GM18868 (cell line): ENCODE measurements at regions not wholly inside any gene's neighbourhood (a gene's known extent, or its start where the extent isn't known, plus 50 kb on each side); places are given as distances from the start of the nearest gene placed in this dataset.

ENCODE experiments used
- ATAC-seq: cut with Tn5 transposase; IDR thresholded peaks from one replicate; pipeline ENCODE4 v1.9.1; 2021; ENCODE audit warnings: mild to moderate bottlenecking, moderate library complexity; ENCODE audit not compliant: unreplicated experiment

DNA sequence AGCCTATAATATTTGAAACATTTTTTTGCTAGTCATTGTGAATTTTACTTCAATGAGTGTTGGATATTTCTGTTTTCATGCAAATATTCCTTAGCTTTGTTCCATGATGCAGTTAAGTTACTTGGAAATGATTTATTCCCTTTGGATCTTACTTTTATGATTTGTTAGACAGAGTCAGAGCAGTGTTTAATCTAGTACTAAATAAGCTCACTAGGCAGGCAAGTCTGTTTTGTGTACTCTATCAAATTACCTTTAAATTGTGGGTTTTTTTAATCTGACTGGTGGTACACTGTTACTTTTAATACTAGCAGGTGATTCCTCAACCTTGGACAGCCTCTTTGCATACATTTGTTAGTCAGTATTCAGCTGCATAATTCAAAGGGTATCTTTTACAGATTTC, 173.3 kb upstream of the MBNL1 start:
- ATAC-seq: no peak

DNA sequence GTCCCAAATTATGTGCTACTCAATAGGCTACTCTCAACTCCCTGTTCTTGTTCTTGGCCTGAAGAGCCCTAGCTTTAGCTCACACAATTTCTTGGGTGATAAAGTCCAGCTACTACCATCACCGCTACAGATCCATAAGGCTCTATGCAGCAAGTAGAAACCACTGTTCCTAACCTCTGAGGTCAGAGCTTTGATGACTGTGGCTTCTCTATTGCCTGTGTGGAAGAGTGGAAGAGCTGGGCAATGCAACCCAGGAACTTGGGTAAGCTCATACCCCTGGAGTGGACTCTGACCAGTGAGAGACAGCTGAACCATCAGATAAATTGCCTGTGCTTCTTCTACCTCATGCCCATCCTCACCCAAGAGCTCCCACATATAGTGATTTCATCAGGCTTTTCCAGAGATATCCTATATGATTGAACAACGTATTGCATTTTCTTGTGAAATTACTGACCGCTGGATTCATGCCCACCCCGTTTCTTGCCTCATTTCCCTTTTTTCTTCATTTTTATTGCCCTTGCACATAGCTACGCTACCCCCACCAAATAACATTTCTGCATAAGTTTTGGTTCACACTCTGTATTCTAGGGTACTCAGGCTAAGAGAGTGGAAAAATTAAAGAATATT, 172.3 kb upstream of the MBNL1 start:
- ATAC-seq: no peak

DNA sequence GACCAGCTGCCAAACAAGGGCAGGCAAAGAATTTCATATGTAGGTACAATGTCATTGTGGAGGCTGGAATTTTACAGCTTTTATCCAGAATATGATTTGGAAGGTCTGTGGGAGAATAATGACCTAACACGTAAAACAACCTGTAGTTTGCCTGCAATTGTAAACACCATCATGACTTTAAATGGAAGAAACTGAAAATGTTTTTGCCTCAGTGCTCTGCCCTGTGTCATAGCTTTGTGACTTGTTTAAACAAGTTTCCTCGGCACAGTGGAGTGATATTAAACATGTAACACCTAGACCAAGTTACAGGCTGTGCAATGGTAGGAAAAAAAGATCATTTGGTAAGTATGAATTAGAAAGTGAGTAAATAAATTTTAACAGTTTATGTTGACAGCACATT, 171.6 kb upstream of the MBNL1 start:
- no peak for ATAC-seq

DNA sequence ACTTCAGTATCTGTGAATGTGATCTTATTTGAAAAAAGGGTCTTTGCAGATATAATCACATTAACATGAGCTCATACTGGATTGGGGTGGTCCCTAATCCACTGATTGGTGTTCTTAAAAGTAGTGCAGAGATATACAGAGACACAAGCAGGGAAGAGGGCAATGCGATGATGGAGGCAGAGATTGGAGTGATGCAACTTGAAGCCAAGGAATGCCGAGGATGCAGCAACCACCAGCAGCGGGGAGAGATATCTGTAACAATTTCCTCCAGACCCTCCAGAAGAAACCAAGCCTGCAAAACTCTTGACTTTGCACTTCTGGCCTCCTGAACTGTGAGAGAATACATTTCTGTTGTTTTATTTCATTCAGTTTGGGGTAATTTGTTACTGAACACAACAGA, 171.0 kb upstream of the MBNL1 start:
- ATAC-seq: no peak

DNA sequence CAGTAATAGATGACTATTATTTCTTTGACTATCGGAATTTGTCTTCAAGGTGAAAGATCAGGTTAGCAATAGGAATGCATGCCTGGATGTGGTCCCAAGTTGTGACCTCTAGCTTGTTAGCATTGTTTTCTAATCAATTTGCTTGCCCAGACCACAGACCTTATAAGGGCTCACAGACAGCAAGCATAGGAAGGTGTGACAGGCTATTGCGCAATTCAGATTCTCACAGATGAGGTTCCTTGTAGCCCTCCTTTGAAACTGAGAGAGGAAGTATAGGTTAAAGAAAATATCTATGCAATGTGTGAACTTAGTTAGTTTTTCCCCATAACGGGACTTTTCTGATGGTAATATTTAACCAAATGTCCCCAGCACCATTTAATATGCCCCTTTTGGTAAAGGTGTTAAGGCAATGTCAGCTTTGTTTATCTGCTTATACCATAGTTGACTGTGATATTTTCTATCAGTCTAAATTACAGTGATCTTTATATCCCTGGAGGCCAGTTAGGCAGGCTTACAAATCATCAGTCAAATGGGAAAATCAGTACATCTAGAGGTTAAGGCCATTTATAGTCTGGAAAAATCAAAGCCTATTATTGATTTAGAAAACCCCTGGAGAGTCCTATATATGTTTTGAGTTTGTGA, 168.1 kb upstream of the MBNL1 start:
- peak; percentile 94 for ATAC-seq

DNA sequence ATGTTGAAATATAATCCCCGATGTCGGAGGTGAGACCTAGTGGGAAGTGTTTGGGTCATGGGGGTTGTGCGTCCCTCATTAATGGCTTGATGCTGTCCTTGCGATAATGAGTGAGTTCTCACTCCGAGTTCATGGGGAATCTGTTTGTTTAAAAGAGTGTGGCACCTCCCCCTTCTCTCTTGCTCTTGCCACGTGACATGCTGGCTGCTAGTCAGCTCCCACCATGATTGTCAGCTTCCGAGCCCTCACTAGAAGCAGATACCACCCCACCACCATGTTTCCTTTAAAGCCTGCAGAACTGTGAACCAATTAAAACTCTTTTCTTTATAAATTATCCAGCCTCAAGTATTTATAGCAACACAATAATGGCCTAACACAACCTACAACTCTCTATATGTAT, 166.3 kb upstream of the MBNL1 start:
- no peak for ATAC-seq

DNA sequence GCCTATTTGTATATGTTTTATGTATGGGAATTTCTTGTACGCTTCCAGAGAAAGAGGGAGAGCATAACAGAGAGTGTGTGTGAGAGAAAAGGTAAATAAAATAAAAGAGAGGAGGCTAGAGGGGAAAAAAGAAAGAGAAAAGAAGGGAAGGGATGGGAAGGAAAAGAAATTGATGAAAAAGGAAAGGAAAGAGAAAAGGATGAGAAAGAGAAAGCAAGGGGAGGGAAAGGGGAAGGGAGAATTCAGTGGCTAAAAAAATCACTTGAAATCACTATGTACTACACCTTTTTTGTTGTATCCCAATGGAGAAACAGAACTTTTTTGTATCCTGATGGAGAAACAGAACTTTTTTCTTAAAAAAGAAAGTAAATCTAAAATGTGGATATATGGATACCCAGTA, 165.5 kb upstream of the MBNL1 start:
- no peak for ATAC-seq

DNA sequence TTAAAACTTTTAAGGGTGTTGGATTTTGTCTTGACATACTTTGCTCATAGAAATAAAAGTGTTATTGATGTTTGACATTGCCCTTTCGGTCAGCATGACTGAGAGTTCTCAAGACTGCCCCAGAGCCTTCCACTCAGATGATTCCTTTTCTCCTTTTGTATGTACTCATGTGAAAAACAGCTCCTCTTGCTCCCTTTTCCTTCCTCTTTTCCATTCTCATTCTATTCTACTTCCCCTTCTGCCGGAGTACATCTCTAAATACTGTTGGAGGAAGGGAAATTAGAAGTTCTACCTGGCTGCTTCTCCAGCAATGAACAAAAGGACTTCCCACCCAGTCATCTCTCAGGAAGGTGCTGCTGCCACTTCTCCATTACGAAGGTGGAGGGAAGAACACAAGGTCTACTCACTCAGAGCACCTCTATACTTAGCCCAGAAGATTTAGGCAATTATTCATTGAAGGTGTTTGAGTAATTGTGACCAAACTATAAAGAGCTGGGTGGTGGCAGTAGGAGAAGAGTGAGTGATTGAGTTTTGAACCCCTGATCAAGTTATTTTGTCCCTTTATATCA, 163.8 kb upstream of the MBNL1 start:
- no peak for ATAC-seq

DNA sequence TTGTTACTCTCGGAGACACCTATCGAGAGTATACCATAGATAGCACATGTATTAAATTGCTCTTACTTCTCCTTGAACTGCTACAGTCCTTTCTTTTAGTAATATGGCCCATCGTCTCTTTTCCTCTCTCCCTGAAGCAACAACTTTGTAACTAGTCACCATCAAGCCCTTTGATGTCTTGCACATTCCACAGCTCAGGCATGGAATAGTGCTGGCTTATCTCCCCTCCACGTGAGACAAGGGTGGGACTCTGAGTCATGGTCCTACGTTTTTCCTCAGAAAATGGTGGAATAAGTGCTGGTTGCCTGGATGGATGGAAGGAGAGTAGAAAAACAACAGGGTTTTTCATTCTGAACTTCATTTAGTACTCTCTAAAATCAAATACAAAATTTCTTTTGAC, 163.3 kb upstream of the MBNL1 start:
- no peak for ATAC-seq

DNA sequence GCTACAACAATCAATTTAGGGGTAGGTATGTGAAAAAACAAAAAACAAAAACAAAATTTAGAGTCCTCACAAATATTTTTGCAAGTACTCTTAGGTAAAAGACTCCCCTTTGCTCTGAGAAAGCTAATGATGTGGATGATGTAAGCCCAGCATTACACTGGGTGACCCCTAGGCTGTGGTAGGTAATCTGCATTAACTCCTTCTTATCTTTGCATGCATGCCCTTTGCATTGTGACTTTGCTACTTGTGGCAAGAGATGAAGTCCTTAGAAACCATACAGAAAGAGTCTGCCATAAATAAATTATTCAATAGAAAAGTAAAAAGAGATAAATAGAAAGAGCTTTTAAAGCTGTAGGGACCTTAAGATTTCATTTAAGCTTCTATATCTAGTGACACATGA, 159.7 kb upstream of the MBNL1 start:
- no peak for ATAC-seq

DNA sequence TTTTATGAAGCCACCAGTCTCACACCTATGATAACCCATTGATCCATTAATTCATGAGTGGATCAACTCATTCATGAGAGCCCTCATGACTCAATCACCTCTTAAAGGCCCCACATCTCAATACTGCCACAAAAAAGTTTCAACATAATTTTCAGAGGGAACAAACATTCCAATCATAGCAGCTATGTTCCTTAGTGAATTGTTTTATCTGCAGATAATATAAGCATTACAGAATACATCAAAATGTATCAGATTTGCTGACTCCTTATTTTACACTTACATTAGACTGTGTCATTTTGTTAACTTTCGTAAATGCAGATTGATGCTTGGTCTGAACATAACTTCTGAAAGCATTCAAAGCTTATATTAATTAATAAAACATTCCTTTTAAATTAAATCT, 155.3 kb upstream of the MBNL1 start:
- no peak for ATAC-seq

DNA sequence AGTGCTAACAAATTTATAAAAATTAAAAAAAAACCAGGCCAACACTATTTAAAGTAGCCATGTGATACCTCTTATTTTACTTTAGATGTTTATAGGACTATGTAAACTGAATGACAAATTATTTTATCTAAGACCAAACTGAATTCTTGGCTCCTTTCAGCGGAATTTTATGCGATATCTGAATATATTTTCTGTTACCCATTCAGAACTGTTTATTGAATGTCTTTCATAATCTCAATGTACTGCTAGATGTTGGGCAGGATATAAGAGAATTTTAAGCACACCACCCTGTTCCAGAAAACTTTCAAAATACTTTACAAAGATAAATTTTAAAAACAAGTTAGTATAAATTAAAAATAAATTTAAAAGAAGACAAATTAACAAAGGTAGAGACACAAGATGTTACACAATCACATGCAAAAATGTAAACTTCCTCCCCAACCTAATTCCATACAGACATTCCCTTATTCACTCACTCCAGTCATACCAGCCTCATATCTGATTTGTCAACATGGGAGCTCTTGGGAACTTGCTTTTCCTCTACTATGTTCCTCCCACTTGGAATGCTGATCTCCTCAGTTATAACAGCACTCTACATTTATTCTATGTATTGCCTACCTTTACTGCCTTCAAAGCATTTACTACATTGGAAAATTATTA, 154.6 kb upstream of the MBNL1 start:
- ATAC-seq: no peak

DNA sequence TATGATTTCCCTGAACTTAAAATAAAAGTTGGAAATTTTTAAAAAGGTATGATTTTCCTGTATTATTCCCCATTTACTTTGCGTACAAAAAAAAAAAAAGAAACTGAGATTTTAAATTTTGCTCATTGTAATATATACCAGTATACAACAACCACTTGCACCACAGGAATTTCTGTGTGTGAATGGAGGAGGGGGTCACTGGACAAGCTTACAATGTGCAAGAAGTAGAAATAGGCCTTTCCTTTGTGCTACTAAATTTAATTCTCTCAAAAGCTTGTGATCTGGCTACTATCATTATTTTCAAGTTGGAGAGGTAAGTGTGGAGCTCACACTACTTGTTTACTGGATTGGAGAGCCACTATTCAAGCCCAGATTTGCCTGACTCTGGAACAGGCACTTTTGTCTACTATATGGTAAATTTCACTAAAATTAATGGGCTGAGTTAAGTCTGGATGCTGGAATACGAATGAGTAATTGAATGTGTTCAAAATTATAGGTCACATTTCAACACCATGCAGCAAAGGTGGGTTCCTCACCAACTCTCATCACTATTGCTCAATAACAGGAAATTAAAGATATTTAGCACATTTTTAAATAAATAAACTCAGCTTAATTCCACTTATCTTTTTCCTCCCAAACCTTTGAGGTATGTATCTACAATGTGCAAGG, 148.0 kb upstream of the MBNL1 start:
- no peak for ATAC-seq

DNA sequence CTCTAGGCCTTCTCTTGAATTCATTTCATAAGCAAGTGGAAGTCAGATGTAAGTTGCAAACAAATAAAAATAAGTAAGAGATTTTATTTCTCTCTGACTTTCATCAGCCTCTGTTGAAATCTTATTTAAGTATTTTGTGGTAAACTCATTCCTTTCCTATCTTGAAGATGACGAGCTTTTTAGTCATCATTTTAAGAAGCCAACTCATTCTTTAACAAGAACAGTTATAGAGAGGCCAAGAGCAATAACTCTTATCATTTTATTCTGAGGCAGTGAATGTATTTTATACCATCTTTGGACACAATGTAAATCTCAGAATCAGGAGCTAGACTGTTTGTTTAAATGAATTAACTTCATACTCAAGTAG, 147.5 kb upstream of the MBNL1 start:
- no peak for ATAC-seq

DNA sequence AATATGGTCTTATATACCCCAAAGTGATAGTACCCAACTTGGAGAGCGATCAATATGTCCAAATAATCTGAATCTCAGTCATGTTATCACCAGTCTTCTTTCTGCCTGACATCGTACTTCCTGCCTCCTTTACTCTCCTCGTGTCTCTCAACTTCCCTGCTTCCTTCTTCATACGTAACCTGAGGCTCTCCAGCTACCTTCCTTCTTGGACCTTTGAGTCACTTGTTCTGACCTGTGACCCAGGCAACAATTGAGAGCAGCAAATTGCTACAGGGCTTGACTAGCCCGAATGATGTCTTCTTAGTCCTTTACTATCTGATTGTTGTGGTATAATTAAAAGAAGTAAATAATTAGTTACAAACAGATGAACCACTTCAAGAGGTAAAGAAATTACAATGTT, 145.9 kb upstream of the MBNL1 start:
- no peak for ATAC-seq

DNA sequence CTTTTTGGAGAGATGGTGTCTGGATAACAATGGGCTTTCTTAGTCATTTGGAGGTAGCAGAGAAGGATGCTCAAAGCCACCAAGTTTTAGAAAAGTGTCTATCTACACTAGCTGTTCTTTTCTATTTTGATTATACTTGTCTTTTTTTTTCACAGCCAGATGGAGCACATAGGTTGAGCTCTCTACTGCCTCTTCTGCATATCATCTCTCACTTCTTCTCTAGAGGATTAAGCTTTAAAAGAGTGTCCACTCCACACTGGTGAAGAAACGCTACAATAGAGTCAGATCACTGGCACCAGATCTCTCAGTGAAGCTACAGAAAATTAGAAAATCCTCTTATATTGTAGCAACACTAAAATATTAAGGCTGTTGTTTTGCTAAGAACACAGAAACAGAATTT, 145.3 kb upstream of the MBNL1 start:
- ATAC-seq: no peak

DNA sequence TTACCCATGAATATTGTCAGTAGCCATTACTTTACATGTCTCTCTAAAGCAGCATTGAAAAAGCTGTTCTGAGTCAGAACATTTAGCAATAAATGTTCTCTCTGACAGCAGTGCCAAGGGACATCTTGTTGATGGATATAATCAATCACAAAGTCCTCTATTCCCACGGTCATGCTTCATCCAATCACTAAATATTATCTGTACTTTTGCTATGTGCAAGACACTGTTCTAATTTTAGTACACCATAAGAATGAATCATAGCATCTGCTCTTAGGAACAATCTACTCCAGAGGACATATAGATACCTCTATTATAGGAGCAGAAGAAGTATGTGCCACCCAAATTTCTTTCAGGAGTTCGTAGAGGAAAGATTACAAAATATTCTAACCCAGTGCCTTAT, 142.5 kb upstream of the MBNL1 start:
- no peak for ATAC-seq

DNA sequence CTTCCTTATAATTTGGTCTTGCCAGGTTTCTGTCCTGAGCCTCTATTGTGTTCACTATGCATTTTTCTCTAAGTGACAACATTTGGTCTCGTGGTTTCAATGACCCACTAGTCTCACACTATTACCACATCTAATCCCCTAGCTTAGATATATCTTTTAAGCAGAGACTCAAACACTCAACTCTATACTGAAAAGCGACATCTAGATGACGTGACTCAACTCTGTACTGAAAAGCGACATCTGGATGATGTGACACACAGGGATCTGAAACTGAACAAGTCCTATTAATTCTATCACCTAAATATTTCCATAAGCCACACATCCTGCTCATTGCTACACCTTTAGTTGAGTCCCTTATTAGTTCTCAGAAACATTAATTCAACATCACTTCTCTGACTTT, 141.7 kb upstream of the MBNL1 start:
- ATAC-seq: peak; percentile 99

DNA sequence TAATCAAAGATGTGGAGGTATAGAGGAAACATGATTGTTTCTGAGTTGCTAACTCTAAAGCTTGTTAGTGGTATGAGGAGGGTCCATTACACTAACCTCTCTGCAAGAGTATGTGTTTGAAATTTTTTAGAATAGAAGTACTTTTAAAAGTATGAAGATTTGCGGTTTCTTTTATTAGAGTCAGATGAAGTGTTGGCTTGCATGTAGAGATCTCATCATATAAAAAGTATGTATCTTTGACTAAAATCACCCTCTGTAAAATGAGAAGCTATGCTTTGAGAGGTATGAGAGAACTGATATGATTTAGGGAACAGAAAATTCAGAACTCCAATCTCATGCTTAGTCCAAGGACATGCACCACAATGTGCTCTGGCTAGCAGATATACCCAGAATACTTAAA, 140.4 kb upstream of the MBNL1 start:
- no peak for ATAC-seq

DNA sequence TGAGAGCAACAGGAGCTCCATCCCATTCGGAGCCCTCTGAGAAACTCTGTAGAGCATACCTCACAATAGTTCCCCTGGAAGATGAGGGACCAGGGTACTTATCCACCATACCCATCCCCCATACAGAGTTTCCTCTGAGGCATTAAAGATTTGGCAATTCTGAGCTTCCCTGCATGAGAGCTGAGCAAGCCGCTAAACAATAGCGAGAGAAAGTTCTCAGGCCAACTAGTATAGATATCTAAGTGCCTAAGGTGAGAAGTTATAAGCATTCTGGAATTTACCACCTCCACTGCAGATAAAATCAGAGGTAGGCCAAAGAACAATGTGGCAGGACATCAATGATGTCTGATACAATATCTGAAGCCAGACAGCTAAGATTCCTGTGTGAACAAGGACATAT, 129.1 kb upstream of the MBNL1 start:
- ATAC-seq: no peak

DNA sequence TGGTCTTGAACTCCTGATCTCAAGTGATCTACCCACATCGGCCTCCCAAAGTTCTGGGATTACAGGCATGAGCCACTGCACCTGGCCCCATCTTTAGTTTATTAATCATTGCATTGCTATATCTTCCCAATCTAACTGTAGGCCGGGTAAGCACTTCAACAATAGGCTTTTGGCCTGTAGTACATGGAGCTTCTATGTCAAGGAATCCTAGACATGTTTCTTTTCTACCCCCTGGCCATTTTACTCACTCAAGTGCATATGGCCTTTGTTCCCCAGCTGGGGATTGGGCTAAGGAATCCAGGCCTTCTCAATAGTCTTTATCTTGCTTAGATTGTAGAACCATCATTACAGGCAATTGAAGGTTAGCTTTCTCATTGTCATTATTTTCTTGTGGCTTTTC, 122.3 kb upstream of the MBNL1 start:
- ATAC-seq: no peak

DNA sequence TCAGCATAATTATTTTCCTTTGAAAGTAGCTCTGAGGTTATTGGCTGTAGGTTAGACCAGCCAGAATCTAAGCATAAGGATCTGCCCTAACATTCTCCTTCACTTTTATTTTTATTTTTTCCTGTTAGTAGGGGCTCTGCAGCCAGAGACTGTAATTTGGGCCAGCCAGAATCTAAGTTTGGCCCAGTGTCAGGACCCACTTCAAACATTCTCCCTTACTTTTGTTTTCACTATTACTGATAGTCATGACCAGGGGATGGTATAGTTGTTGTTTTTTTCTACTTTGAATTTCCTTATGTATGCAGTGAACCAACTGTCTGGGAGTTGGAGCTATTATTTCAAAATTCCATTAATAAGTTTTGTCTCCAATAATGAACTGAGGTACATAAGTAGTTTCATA, 121.0 kb upstream of the MBNL1 start:
- no peak for ATAC-seq
